ENCODE measurements at regions not wholly inside any gene's neighbourhood (a gene's known extent, or its start where the extent isn't known, plus 50 kb on each side); places are given as distances from the start of the nearest gene placed in this dataset.
"Not testable (repeated sequence)": the region's sequence is repeated elsewhere in the genome, so short reads cannot be mapped to it uniquely, and the experiment has no call there.

- DNase-seq: not testable (repeated sequence)
These were observed 101.0 kb upstream of the HMX1 start for GRCh38 chr4:8972635-8973034.

- DNase-seq: not testable (repeated sequence)
These were observed 94.3 kb upstream of the HMX1 start for GRCh38 chr4:8965896-8966295.

DNA sequence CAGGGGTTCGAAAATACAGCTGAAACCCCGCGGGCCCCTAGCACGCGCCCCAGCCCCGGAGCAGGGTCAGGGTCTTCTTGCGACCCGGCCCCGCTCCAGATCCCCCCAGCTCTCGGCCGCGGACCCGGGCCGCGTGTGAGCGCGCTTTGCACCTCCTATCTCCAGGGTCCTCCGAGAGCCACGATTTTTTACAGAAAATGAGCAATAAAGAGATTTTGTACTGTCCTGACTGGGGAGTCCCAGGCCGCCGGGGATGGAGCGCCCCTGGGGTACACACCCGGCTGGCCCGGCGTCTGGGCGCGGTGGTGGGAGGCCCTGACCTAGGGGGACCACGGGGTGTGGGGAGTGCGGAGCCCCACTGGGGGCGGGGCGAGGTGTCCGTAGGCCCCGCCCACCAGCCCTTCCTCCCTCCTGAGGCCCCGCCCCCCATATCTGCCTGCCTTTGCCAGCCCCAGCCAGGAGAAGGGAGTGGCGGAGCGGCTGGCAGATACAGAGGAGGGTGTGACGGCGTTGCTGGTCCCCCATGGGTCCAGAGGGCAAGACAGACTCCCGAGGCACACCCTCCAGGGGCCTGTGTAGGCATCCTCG lies 92.7 kb upstream of the HMX1 start:
- DNase-seq: not testable (repeated sequence)

- not testable (repeated sequence) for DNase-seq
These were observed 91.9 kb upstream of the HMX1 start for GRCh38 chr4:8963533-8963932.

- DNase-seq: not testable (repeated sequence)
These were observed 89.7 kb upstream of the HMX1 start for GRCh38 chr4:8961343-8961742.

DNA sequence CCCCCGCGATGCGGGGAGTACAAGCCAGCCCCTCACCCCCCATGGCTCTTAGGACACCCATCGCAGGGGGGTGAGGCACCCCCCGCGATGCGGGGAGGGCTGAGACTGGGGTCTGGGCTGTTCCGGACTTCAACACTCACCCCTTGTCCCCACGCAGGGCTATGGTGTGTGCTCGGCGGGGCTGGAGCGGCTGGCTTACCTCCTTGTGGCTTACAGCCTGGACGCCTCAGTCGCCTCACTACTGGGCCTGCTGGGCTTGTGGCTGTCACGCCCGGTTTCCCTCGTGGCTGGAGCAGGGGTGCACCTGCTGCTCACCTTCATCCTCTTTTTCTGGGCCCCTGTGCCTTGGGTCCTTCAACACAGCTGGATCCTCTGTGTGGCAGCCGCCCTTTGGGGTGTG lies 87.8 kb upstream of the HMX1 start:
- DNase-seq: not testable (repeated sequence)

DNA sequence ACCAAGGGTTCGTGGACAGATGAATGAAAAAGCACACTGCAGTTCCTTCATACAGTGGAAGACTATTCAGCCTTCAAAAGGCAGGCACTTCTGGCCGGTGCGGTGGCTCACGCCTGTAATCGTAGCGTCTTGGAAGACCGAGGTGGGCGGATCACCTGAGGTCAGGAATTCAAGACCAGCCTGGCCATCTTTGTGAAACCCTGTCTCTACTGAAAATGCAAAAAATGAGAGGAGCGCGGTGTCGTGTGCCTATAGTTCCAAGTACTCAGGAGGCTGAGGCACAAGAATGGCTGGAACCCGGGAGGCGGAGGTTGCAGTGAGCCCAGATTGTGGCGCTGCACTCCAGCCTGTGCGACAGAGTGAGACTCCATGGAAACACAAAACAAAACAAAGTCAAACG lies 82.4 kb upstream of the HMX1 start:
- not testable (repeated sequence) for DNase-seq

DNA sequence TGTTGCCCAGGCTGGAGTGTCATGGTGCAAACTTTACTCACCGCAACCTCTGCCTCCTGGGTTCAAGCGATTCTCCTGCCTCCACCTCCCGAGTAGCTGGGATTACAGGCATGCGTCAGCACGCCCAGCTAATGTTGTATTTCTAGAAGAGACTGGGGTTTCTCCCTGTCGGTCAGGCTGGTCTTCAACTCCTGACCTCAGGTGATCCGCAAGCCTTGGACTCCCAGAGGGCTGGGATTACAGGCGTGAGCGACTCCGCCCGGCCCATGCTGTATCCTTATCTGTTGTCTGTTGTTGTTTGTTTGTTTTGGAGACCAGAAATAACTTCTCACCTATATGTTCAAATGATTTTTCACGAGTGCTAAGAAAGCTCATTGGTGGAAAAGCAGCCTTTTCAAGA lies 81.2 kb upstream of the HMX1 start:
- DNase-seq: not testable (repeated sequence)

GRCh38 chr4:8952109-8952508 lies 80.5 kb upstream of the HMX1 start:
- DNase-seq: not testable (repeated sequence)

GRCh38 chr4:8945506-8945905 lies 73.9 kb upstream of the HMX1 start:
- DNase-seq: not testable (repeated sequence)

GRCh38 chr4:8943367-8943766 lies 71.7 kb upstream of the HMX1 start:
- not testable (repeated sequence) for DNase-seq

DNA sequence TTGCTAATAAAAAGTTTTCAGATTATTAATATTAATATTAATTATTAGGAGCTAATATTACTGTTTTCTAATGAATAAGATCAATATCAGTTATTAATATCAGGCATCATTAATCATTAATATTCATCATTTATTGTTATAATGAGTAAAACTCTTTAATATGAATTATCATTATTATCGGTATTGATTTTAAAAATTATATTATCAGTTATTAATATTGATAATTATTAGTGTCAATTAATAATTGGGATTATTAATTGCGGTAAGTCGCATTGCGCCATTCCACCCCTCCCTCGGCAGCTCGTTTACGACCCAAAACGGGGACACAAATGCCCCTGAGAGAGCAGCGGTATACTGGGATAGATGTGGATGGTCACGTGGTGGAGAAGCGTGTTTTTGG lies 70.4 kb upstream of the HMX1 start:
- DNase-seq: not testable (repeated sequence)

GRCh38 chr4:8941492-8941805 lies 69.8 kb upstream of the HMX1 start:
- not testable (repeated sequence) for DNase-seq

DNA sequence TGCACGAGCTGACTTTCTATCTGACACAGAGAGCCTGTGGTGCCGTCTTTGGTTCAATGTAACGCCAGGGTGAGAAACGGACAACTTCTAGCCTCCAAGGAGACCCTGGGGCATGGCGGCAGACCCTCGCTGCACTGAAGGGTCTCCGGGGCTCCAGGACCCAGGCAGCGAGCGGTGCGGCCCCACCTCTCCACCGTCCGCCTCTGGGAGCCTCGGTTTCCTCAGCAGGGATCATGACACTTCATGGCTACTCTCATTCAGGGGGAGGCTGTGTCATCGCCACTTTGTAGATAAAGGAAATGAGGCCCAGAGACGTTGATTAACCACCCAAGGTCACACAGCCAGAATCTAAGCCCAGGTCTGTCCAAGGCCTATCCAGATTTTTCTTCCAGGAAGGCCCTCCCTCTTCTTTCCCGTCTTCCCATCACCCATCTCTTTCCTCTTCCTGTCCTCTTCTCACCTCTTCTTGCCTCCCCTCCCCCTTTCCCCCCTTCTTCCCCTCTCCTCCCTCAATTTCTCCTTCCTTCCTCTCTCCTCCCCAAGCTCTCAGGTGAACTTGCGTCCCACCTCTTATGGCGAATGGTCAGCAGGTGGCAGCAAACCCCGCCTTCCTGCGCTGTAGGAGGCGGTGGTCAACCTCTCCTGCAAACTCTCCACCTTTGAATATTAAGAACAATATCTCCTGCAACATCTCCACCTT lies 69.3 kb upstream of the HMX1 start:
- DNase-seq: no peak

- DNase-seq: no peak
These were observed 68.5 kb upstream of the HMX1 start for GRCh38 chr4:8939840-8940742.

GRCh38 chr4:8939160-8939839 lies 67.7 kb upstream of the HMX1 start:
- DNase-seq: no peak

DNA sequence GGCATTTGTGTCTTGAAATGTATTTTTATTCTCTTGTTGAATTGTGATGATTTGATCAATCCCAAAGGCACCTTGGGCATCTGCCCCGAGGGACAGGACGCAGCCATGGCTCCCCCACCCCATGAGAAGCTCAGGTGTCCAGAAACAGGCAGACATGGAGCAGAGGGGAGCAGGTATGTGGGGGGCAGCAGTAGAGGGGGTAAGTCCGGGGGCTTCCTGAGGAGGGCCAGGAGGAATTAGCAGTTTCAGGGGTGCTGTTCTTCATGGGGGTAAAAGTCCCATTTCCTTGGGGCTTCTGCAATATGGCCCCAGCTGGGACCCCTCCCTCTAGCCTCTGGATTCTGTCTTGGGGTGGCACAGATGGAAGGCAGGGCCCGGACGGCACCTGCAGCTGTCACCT lies 67.0 kb upstream of the HMX1 start:
- DNase-seq: no peak

- no peak for DNase-seq
These were observed 66.5 kb upstream of the HMX1 start for GRCh38 chr4:8938137-8938536.

- DNase-seq: no peak
These were observed 61.2 kb upstream of the HMX1 start for GRCh38 chr4:8932884-8933283.

DNA sequence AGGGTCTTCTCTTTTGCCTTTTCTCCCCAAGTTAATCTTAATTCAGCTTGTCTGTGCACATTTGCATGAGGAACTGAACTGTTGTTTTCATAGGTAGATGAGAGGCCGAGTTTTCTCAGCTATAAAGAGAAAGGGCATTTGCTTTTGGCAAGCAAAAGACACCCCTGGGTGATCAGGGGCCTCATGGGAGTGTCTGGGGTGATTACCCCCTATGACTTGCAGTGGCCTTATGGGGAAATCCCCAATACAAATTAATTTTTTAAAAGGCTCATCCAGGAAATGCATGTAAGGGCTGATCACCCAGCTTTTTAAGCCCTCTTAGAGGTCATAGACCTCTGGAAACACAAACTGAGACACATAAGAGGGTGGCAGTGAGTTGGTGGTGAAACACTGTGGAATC lies 56.4 kb upstream of the HMX1 start:
- DNase-seq: no peak

DNA sequence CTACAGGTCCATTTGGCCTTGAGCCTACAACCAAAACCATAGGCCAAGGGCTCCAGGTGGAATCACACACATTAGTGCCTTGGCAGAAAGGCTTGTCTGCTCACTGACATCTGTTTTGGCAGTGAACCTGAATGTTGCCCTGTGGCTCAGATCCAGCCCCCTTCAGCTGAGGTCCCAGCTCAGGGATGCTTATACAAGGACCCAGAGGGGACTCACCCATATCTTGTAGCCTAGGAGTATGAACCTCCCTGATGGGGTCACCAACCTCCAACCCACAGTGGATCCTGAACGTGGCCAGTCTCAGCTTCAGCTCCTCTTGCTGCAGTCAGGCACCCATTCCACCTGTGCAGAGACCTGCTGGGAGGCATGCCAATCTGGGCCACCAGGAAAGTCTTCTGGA lies 50.8 kb upstream of the HMX1 start:
- no peak for DNase-seq

DNA sequence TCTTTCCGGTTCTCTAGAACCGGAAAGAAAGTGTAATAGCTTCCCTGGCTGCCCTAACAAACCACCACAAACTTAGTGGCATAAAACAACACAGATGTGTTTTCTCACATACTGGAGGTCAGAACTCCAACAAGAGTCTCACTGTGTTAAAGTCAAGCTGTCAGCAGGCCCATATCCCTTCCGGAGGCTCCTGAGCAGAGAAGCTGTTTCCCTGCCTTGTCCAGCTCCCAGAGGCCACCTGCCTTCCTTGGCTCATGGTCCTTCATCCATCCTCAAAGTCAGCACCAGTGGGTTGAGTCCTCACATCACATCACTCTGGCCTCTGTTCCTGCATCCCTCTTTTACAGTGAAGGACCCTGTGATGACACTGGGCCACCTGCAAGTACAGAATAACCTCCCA lies 49.8 kb upstream of the HMX1 start:
- DNase-seq: no peak

All from fibroblast of skin of abdomen (primary cell).